NT2/D1 (cell line): ENCODE measurements at regions not wholly inside any gene's neighbourhood (a gene's known extent, or its start where the extent isn't known, plus 50 kb on each side); places are given as distances from the start of the nearest gene placed in this dataset.

Experiments
- YY1 ChIP-seq: IDR thresholded peaks from 2 replicates; pipeline ENCODE4 v1.6.1; 2011; ENCODE audit not compliant: insufficient read length, insufficient read depth
- ZNF274 ChIP-seq: IDR thresholded peaks from 2 replicates; pipeline ENCODE4 v1.6.1; 2011; ENCODE audit warnings: mild to moderate bottlenecking, low read depth, low read length

DNA sequence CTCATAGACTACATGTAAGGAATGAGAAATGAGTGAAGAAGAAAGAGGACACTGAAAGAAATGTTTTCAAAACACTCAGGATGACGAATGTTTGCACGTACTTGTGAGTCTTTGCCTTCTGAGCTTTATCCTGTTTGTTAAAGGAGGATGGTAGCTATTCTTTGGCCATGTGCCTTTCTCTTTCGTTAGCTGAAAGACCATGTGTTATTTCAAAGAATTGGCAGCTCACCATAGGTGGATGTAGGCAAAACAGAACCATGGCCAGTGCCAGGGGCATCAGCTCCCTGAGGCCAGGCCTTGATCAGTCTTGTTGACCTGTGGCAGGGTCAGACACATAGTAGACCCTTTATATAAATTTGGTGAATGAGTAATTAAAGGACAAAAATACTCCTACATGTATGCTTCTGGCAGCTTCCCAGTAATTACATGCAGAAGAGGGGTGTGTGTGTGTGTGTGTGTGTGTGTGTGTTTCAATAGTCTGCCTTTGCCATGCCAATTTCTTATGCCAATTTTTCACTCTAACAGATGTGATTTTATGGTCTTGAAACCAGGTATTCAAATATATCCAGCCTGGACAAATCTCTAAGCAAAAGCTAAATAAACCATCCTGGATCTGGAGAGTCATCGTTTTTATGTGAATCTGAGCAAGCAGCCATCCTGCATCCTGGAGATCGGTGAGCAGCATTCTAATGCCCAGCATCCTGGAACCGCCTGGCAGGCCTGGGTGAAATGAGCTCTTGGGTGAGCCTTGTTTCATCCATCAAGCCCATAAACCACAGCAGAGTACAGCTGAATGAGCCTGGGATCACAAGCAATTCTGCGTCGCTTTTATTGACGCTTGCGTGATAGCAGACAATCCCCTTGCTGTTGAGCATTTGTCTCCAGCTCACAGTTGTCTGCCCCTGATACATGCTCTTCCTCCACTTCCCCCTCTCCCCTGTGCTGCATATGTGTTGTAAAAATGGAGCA lies 475.4 kb downstream of the MED10 start:
- TF ChIP-seq ZNF274 (no peak), YY1 (no peak)
